PC-9 (cell line): ENCODE measurements at regions not wholly inside any gene's neighbourhood (a gene's known extent, or its start where the extent isn't known, plus 50 kb on each side); places are given as distances from the start of the nearest gene placed in this dataset.

Experiments used
- CTCF ChIP-seq: fragments of 200-600 bp; sonication (generic); conservative IDR thresholded peaks from 2 replicates; pipeline ENCODE4 v1.6.1; 2017; ENCODE audit warnings: mixed run types, antibody characterized with exemption, mild to moderate bottlenecking, moderate library complexity
- EZH2 ChIP-seq: fragments of 200-600 bp; sonication (generic); IDR thresholded peaks from 2 replicates; pipeline ENCODE4 v1.8.0; 2017; ENCODE audit warnings: antibody characterized with exemption, low read depth

- TF ChIP-seq CTCF: no peak
- no peak for TF ChIP-seq EZH2
Observed at GRCh38 chr10:2051108-2051507, 313.8 kb upstream of the ADARB2 start.
